Stomach smooth muscle (tissue), 2 donors: ENCODE measurements at regions not wholly inside any gene's neighbourhood (a gene's known extent, or its start where the extent isn't known, plus 50 kb on each side); places are given as distances from the start of the nearest gene placed in this dataset.

Experiments
- H3K27ac ChIP-seq: one replicate; pipeline ENCODE4 v1.7.0; 2013; ENCODE audit warnings: mild to moderate bottlenecking, low read length, inconsistent platforms
- H3K27me3 ChIP-seq, 2 donors: one replicate each; pipeline ENCODE4 v1.7.0; 2013; ENCODE audit warnings: low read length in 2 of 2; ENCODE audit not compliant: insufficient read depth in 2 of 2, control insufficient read depth in 1 of 2
- H3K36me3 ChIP-seq, 2 donors: one replicate each; pipeline ENCODE4 v1.7.0; 2013; ENCODE audit warnings: low read length in 2 of 2; ENCODE audit not compliant: control insufficient read depth in 2 of 2, insufficient read depth in 2 of 2
- H3K4me1 ChIP-seq: one replicate; pipeline ENCODE4 v1.7.0; 2013; ENCODE audit warnings: low read length; ENCODE audit not compliant: control insufficient read depth, insufficient read depth
- H3K4me3 ChIP-seq, 2 donors: one replicate each; pipeline ENCODE4 v1.7.0; 2013; ENCODE audit warnings: low read length in 2 of 2
- H3K9ac ChIP-seq, 2 donors: one replicate each; pipeline ENCODE4 v1.7.0; 2013; ENCODE audit warnings: low read length in 2 of 2, mild to moderate bottlenecking in 1 of 2
- H3K9me3 ChIP-seq, 2 donors: one replicate each; pipeline ENCODE4 v1.7.0; 2013; ENCODE audit warnings: low read length in 2 of 2; ENCODE audit not compliant: control insufficient read depth in 2 of 2
- donor health status: healthy.
- donor health status: Pancreatic carcinoma.

- Histone ChIP-seq H3K9ac (no peak overlapping the region), H3K4me3 (no peak overlapping the region), H3K4me1 (no peaks in the 10 kb centered on the region), H3K27ac (no peak overlapping the region), H3K9me3 (peaks cover 0 to 7% of the 10 kb centered on the region in 2 donors), H3K27me3 (peaks cover 20 to 22% of the 10 kb centered on the region in 2 donors), H3K36me3 (no peaks in the 10 kb centered on the region)
Observed at GRCh38 chr2:120526047-120526562, 180.2 kb downstream of the INHBB start.

- H3K4me3 ChIP-seq, result no peak overlapping the region
- no peaks in the 10 kb centered on the region for H3K4me1 ChIP-seq
- peaks cover 11 to 13% of the 10 kb centered on the region in 2 donors for H3K27me3 ChIP-seq
- no peak overlapping the region for H3K9ac ChIP-seq
- peaks cover 0 to 7% of the 10 kb centered on the region in 2 donors for H3K9me3 ChIP-seq
- no peak overlapping the region for H3K27ac ChIP-seq
- no peaks in the 10 kb centered on the region for H3K36me3 ChIP-seq
Observed at GRCh38 chr2:120526997-120527945, 181.3 kb downstream of the INHBB start.

- H3K27me3 ChIP-seq, result peaks cover 2 to 8% of the 10 kb centered on the region in 2 donors
- H3K9me3 ChIP-seq, result peaks cover 0 to 7% of the 10 kb centered on the region in 2 donors
- no peaks in the 10 kb centered on the region for H3K4me1 ChIP-seq
- H3K27ac ChIP-seq, result no peak overlapping the region
- H3K4me3 ChIP-seq, result no peak overlapping the region
- H3K9ac ChIP-seq, result no peak overlapping the region
- H3K36me3 ChIP-seq, result no peaks in the 10 kb centered on the region
Observed at GRCh38 chr2:120528051-120528692, 182.2 kb downstream of the INHBB start.

GRCh38 chr2:120528693-120529076, 182.7 kb downstream of the INHBB start:
- Histone ChIP-seq H3K9ac (no peak overlapping the region), H3K4me3 (no peak overlapping the region), H3K4me1 (no peaks in the 10 kb centered on the region), H3K9me3 (peaks cover 0 to 7% of the 10 kb centered on the region in 2 donors), H3K27me3 (peaks cover 0 to 7% of the 10 kb centered on the region in 2 donors), H3K27ac (no peak overlapping the region), H3K36me3 (no peaks in the 10 kb centered on the region)

DNA sequence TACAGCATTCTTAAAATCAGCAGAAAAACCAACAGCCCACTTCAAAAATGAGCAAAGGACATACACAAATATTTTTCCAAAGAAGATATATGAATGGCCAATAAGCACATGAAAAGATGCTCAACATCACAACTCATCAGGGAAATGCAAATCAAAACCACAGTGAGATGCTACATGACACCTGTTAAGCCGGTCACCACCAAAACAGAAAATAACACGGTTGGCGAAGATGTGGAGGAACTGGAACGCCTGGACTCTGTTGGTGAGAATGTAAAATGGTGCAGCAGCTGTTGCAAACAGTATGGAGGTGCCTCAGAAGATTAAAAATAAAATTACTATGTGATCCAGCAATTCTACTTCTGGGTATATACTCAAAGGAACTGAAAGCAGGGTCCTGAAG, 184.8 kb downstream of the INHBB start:
- no peak overlapping the region for H3K4me3 ChIP-seq
- H3K4me1 ChIP-seq, result no peaks in the 10 kb centered on the region
- peaks cover 0 to 7% of the 10 kb centered on the region in 2 donors for H3K9me3 ChIP-seq
- no peaks in the 10 kb centered on the region for H3K36me3 ChIP-seq
- H3K27me3 ChIP-seq, result peaks cover 0 to 5% of the 10 kb centered on the region in 2 donors
- no peak overlapping the region for H3K9ac ChIP-seq
- no peak overlapping the region for H3K27ac ChIP-seq

GRCh38 chr2:120531365-120531764, 185.4 kb downstream of the INHBB start:
- no peak overlapping the region for H3K4me3 ChIP-seq
- H3K36me3 ChIP-seq, result no peaks in the 10 kb centered on the region
- peaks cover 0 to 3% of the 10 kb centered on the region in 2 donors for H3K27me3 ChIP-seq
- H3K4me1 ChIP-seq, result no peaks in the 10 kb centered on the region
- H3K9me3 ChIP-seq, result peaks cover 0 to 7% of the 10 kb centered on the region in 2 donors
- no peak overlapping the region for H3K27ac ChIP-seq
- no peak overlapping the region for H3K9ac ChIP-seq

- H3K4me3 ChIP-seq, result no peak overlapping the region
- H3K27ac ChIP-seq, result no peak overlapping the region
- H3K9me3 ChIP-seq, result peaks cover 0 to 7% of the 10 kb centered on the region in 2 donors
- no peaks in the 10 kb centered on the region for H3K4me1 ChIP-seq
- H3K36me3 ChIP-seq, result no peaks in the 10 kb centered on the region
- H3K27me3 ChIP-seq, result no peaks in the 10 kb centered on the region
- no peak overlapping the region for H3K9ac ChIP-seq
Observed at GRCh38 chr2:120531863-120532600, 186.1 kb downstream of the INHBB start.

DNA sequence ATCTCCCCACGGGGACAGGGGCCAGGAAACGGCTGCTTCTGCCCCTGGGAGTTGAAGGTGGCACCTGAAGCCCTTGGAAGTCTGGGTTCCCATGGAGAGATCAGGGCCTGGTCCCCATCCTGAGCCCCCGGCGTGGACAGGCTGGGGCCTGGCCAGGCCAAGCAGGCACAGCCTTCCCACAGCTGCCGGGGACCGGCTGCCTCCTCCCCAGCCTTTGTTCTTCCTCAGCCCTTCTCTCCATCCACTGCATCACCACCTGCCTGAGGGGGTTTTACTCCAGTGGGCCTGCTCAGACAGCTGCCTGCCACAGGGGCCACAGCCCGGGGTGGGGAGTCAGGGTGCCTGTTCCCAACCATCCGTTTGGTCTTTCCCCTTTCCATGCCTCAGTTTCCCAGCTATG, 187.7 kb downstream of the INHBB start:
- Histone ChIP-seq H3K9ac (no peak overlapping the region), H3K36me3 (no peaks in the 10 kb centered on the region), H3K27me3 (no peaks in the 10 kb centered on the region), H3K9me3 (peaks cover 0 to 7% of the 10 kb centered on the region in 2 donors), H3K27ac (no peak overlapping the region), H3K4me1 (no peaks in the 10 kb centered on the region), H3K4me3 (no peak overlapping the region)

DNA sequence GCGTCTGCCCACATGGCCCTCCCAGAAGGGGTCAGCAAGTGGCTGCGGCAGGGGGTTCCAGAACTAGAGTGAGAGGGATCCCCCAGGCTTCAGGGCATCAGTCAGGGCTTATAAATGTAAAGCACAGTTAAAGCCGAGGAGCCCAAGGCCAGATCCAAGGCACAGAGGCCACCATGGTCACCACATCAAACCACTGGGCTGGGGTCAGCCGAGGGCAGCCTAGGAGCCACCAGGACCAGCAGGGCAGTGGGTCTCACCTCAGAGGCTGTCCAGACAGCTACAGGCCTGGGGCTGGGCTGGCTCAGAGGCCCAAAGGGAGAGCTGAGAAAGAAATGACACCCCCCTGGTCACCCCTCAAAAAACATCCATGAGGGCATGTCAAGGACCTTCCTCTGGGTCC, 188.5 kb downstream of the INHBB start:
- H3K36me3 ChIP-seq, result no peaks in the 10 kb centered on the region
- H3K9ac ChIP-seq, result no peak overlapping the region
- H3K9me3 ChIP-seq, result peaks cover 0 to 4% of the 10 kb centered on the region in 2 donors
- H3K4me3 ChIP-seq, result no peak overlapping the region
- H3K27ac ChIP-seq, result no peak overlapping the region
- no peaks in the 10 kb centered on the region for H3K4me1 ChIP-seq
- no peaks in the 10 kb centered on the region for H3K27me3 ChIP-seq

DNA sequence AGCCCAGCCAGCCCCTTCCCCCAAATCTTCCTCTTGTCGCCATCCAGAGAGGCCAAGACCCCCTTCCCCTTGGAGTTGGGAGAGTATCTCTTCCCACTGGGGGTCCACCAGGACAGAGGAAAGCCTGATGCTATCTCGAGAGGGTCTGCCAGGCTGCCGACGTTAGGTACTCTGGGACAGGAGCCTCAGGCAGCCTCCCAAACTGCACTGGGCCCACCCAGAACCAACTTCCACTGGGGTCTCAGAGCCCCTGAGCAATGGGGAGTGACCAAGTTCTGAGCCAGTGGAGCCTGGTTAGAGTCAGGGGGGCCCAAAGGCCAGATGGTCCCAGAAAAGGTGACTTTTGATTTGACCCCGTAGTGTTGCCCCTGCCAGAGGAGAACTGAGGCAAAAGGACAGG, 189.1 kb downstream of the INHBB start:
- H3K27me3 ChIP-seq, result no peaks in the 10 kb centered on the region
- peaks cover 4% of the 10 kb centered on the region for H3K4me1 ChIP-seq
- H3K9me3 ChIP-seq, result peaks cover 0 to under 1% of the 10 kb centered on the region in 2 donors
- no peak overlapping the region for H3K27ac ChIP-seq
- no peaks in the 10 kb centered on the region for H3K36me3 ChIP-seq
- H3K9ac ChIP-seq, result no peak overlapping the region
- H3K4me3 ChIP-seq, result no peak overlapping the region
